Natural killer cell (primary cell): ENCODE measurements at regions not wholly inside any gene's neighbourhood (a gene's known extent, or its start where the extent isn't known, plus 50 kb on each side); places are given as distances from the start of the nearest gene placed in this dataset.

Experiments used
- ATAC-seq, 3 donors: fragments of 150-1000 bp in 2 of 3; fragments of 200-7000 bp in 1 of 3; cut with Tn5 transposase; 1 replicate in 1 of 3; 2 replicates in 2 of 3; pipeline ENCODE4 v1.10.0; 2021; ENCODE audit warnings: mild to moderate bottlenecking in 2 of 3, moderate library complexity in 2 of 3
- DNase-seq, 2 donors: peaks; one replicate each; pipeline versions ENCODE4 v3.0.0 to v3.0.0-alpha.2; 2013 to 2021; ENCODE audit warnings: mixed read lengths in 1 of 2
- H3K27ac ChIP-seq: one replicate; pipeline ENCODE4 v1.5.1; 2013; ENCODE audit warnings: mild to moderate bottlenecking, low read length
- H3K27me3 ChIP-seq: one replicate; pipeline ENCODE4 v1.6.1; 2013; ENCODE audit warnings: low read length; ENCODE audit not compliant: control insufficient read depth, insufficient read depth
- H3K36me3 ChIP-seq: one replicate; pipeline ENCODE4 v1.6.1; 2013; ENCODE audit warnings: low read length; ENCODE audit not compliant: control insufficient read depth, insufficient read depth
- H3K4me1 ChIP-seq: one replicate; pipeline ENCODE4 v1.6.1; 2013; ENCODE audit warnings: low read length; ENCODE audit not compliant: control insufficient read depth, insufficient read depth
- H3K4me3 ChIP-seq: one replicate; pipeline ENCODE4 v1.5.1; 2013; ENCODE audit warnings: low read length
- H3K9me3 ChIP-seq: one replicate; pipeline ENCODE4 v1.6.1; 2013; ENCODE audit warnings: low read length; ENCODE audit not compliant: control insufficient read depth, insufficient read depth
- H3K27ac Mint-ChIP-seq, 2 donors: one replicate each; pipeline ENCODE4 v1.8.0; 2022; ENCODE audit warnings: mild to moderate bottlenecking in 2 of 2, mixed read lengths in 2 of 2, moderate library complexity in 1 of 2
- H3K27me3 Mint-ChIP-seq, 2 donors: one replicate each; pipeline ENCODE4 v1.8.0; 2022; ENCODE audit warnings: low read depth in 2 of 2, mixed read lengths in 2 of 2
- H3K36me3 Mint-ChIP-seq: one replicate; pipeline ENCODE4 v1.8.0; 2022; ENCODE audit warnings: mixed read lengths
- H3K4me1 Mint-ChIP-seq, 2 donors: one replicate each; pipeline ENCODE4 v1.8.0; 2022; ENCODE audit warnings: mixed read lengths in 2 of 2
- H3K4me3 Mint-ChIP-seq: one replicate; pipeline ENCODE4 v1.8.0; 2022; ENCODE audit warnings: mild to moderate bottlenecking, moderate library complexity, mixed read lengths
- H3K9me3 Mint-ChIP-seq, 2 donors: one replicate each; pipeline ENCODE4 v1.8.0; 2022; ENCODE audit warnings: mixed read lengths in 2 of 2
- CTCF ChIP-seq: fragments of 200-600 bp; IDR thresholded peaks from one replicate; pipeline ENCODE4 v1.8.0; 2022; ENCODE audit warnings: antibody characterized with exemption
- WGBS: methylation state at CpG from one replicate; pipeline ENCODE4 v1.1.7; 2013; ENCODE audit warnings: missing lambda C conversion rate; ENCODE audit not compliant: insufficient coverage; 5-methylcytosine and 5-hydroxymethylcytosine counted together
- intact Hi-C: fragments of 100-400 bp; cut with micrococcal nuclease; formaldehyde crosslinking; loops from one replicate; pipeline ENCODE4 v1.14.2; 2022

- Mint-ChIP-seq H3K36me3 (no peaks in the 10 kb centered on the region), H3K27me3 (peaks cover 0 to 13% of the 10 kb centered on the region in 2 donors), H3K4me3 (no peak overlapping the region), H3K4me1 (peaks cover 0 to 11% of the 10 kb centered on the region in 2 donors), H3K27ac (no peak overlapping the region), H3K9me3 (no peaks in the 10 kb centered on the region)
- ATAC-seq, result no peak
- intact Hi-C loops, result no loop called here
- Histone ChIP-seq H3K27me3 (no peaks in the 10 kb centered on the region), H3K9me3 (no peaks in the 10 kb centered on the region), H3K4me1 (no peaks in the 10 kb centered on the region), H3K36me3 (no peaks in the 10 kb centered on the region), H3K4me3 (no peak overlapping the region), H3K27ac (no peak overlapping the region)
- no peak for TF ChIP-seq CTCF
- DNase-seq, result no peak
- WGBS, result 79% methylated on average over 11 of the region's 11 CpGs
These were observed 62.9 kb downstream of the ACKR3 start for GRCh38 chr2:236632295-236633218.

- H3K4me3 ChIP-seq, result no peak overlapping the region
- H3K9me3 ChIP-seq, result no peaks in the 10 kb centered on the region
- Mint-ChIP-seq H3K27me3 (peaks cover 0 to 13% of the 10 kb centered on the region in 2 donors), H3K4me1 (peaks cover 0 to 11% of the 10 kb centered on the region in 2 donors), H3K9me3 (no peaks in the 10 kb centered on the region), H3K27ac (no peak overlapping the region), H3K4me3 (no peak overlapping the region), H3K36me3 (no peaks in the 10 kb centered on the region)
- H3K36me3 ChIP-seq, result no peaks in the 10 kb centered on the region
- ATAC-seq (no peak), DNase-seq (no peak)
- H3K4me1 ChIP-seq, result no peaks in the 10 kb centered on the region
- H3K27ac ChIP-seq, result no peak overlapping the region
- H3K27me3 ChIP-seq, result no peaks in the 10 kb centered on the region
- TF ChIP-seq CTCF, result no peak
- 68% methylated on average over 5 of the region's 5 CpGs for WGBS
- intact Hi-C loops, result no loop called here
These were observed 63.6 kb downstream of the ACKR3 start for GRCh38 chr2:236633219-236633570.

GRCh38 chr2:236633775-236634560 is 64.3 kb downstream of the ACKR3 start:
- Histone ChIP-seq H3K9me3 (no peaks in the 10 kb centered on the region), H3K27me3 (no peaks in the 10 kb centered on the region), H3K27ac (no peak overlapping the region), H3K4me1 (no peaks in the 10 kb centered on the region), H3K36me3 (no peaks in the 10 kb centered on the region), H3K4me3 (no peak overlapping the region)
- Mint-ChIP-seq H3K36me3 (no peaks in the 10 kb centered on the region), H3K4me3 (no peak overlapping the region), H3K27ac (no peak overlapping the region), H3K27me3 (peaks cover 2 to 15% of the 10 kb centered on the region in 2 donors), H3K4me1 (peaks cover 0 to 11% of the 10 kb centered on the region in 2 donors), H3K9me3 (no peaks in the 10 kb centered on the region)
- no peak for TF ChIP-seq CTCF
- intact Hi-C loops, result no loop called here
- DNase-seq, result no peak
- no peak for ATAC-seq
- WGBS, result 93% methylated on average over 24 of the region's 26 CpGs
